GM18507 (cell line): ENCODE measurements at regions not wholly inside any gene's neighbourhood (a gene's known extent, or its start where the extent isn't known, plus 50 kb on each side); places are given as distances from the start of the nearest gene placed in this dataset.
"Not testable (repeated sequence)": the region's sequence is repeated elsewhere in the genome, so short reads cannot be mapped to it uniquely, and the experiment has no call there.

ENCODE experiments used
- DNase-seq: peaks from one replicate; pipeline ENCODE4 v3.0.0; 2011; ENCODE audit warnings: low read depth; ENCODE audit not compliant: insufficient read length; ENCODE audit errors: extremely low spot score
- FAIRE-seq: peaks from 2 replicates; lab custom pipeline; 2011; peaks lifted over from hg19 to GRCh38; lab: Jason Lieb, UNC

DNA sequence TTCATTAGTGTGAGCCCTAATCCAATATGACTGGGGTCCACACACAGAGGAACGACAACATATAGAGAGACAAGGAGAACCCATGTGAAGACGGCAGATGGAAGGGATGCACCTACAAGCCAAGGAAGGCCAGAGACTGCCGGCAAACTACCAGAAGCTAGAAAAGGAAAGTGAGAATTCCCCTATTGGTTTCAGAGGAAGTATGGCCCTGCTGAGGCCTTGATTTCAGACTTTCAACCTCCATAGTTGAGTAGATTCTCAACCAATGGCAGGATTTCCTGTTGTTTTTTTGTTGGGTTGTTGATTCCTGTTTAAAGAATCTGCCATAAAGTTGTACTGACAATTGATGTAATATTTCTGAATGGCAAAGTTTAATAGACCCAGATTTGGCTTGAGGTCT is 241.5 kb downstream of the SATB2 start:
- peak; percentile 44 for FAIRE-seq
- no peak for DNase-seq

DNA sequence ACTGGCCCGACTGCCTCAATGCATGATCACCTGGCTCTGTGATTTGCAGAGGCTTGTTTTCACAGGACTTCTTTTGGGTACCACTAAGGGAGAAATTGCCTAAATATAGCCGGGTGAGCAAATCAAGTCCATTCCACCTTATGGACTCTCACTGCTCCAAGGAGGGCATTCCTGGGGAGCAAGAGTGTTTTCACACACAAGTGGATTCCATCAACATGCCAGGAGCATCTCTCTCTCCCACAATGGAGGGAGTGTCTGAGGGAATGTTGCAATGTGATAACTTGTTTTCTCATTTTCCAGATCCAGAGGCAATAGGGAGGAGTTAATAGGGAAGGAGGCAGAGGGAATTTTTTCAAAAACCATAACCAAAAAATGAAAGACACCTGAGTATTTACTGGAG is 250.7 kb downstream of the SATB2 start:
- FAIRE-seq = no peak
- no peak for DNase-seq

- no peak for DNase-seq
- FAIRE-seq = no peak
Observed at GRCh38 chr2:199206536-199206935, 251.2 kb downstream of the SATB2 start.

DNA sequence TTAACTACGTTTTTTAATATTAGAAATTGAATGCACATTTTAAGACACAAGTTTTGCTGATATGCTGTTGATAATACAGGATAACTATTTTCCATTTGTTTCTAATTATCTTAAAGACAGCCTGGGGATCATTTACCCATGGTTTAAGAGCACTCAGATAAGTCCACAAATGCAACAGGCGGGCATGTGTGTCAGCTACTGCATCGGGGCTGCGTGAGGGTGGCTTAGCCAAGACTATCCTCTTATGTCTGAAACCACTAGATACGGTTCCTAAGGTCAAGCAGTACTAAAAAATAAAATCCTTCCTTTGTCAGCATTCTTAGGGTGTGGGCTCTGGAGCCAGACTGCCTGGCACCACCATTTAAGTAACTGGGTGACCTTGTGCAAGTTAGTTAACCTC is 254.8 kb downstream of the SATB2 start:
- no peak for DNase-seq

GRCh38 chr2:199201539-199201938 is 256.2 kb downstream of the SATB2 start:
- FAIRE-seq (no peak), DNase-seq (no peak)

More for the DNA sequence above, 254.8 kb downstream of the SATB2 start:
- FAIRE-seq = no peak

DNA sequence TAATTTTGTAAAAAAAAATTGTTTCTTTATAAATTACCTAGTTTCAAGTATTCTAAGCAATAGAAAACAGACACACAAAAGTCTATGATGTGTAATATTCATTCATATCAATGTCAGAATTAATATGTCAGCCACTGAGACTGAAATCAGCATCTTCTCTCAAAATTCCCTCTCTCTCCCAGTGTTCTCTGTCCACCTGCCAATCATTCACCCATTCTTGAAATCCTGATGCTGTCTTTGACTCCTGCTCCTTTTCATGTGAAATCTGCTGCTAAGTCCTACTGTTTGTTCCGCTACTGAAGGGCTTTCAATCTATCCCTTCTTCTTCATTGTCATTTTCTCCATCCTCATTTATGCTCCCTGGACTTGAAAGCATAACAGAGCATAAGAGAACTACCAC is 257.9 kb downstream of the SATB2 start:
- FAIRE-seq (no peak), DNase-seq (no peak)

- DNase-seq = no peak
- no peak for FAIRE-seq
Observed at GRCh38 chr2:199197448-199197847, 260.3 kb downstream of the SATB2 start.

DNA sequence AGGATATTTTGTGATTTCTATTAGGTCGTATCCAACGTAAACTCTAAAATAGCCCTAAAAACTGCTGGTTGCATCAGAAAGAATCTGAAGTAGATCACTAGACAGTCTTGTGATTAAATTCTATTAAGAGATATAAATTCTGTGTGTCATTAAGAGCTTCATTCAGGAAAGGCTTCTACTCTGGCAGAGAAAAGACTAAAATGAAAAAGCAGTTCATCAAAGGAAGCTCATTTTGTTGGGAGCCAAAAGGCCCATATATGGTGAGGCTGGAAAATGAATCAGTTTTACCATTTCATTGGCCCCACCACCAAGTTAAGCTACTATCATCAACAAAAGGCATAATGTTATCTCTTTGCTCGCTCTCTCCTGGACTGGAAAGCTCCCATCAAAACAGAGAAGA is 261.1 kb downstream of the SATB2 start:
- DNase-seq (no peak), FAIRE-seq (no peak)

- DNase-seq (no peak), FAIRE-seq (no peak)
Observed at GRCh38 chr2:199195927-199196502, 261.7 kb downstream of the SATB2 start.

DNA sequence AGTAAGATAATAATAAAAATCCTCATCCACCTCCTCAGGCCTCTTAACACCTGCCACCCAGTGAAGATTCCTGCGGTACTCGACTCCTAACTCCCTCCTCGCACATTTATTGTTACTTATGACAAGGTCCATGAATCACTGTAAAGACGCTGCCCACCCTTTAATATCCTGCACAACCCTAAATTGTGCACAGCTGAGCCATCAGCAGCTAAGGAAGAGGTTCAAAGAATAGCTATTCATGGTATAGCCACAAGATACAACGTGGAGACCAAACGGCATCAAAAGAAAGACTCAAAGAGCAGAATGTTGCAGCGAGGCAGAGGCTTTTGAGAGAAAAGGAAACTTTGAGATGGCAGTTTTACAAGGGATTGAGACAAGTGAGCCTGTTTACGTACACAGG is 266.3 kb downstream of the SATB2 start:
- FAIRE-seq (no peak), DNase-seq (no peak)

- FAIRE-seq (no peak), DNase-seq (no peak)
Observed at GRCh38 chr2:199189229-199189628, 268.5 kb downstream of the SATB2 start.

- no peak for FAIRE-seq
- no peak for DNase-seq
Observed at GRCh38 chr2:199186301-199186751, 271.4 kb downstream of the SATB2 start.

DNA sequence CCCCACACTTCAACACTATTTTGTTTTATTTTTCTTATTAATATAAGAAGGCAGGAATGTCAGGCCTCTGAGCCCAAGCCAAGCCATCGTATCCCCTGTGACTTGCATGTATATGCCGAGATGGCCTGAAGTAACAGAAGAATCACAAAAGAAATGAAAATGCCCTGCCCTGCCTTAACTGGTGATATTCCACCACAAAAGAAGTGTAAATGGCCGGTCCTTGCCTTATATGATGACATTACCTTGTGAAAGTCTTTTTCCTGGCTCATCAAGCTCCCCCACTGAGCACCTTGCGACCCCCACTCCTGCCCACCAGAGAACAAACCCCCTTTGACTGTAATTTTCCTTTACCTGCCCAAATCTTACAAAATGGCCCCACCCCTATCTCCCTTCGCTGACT is 272.6 kb downstream of the SATB2 start:
- DNase-seq, FAIRE-seq: not testable (repeated sequence)

GRCh38 chr2:199163613-199164458 is 293.9 kb downstream of the SATB2 start:
- no peak for DNase-seq
- no peak for FAIRE-seq

DNA sequence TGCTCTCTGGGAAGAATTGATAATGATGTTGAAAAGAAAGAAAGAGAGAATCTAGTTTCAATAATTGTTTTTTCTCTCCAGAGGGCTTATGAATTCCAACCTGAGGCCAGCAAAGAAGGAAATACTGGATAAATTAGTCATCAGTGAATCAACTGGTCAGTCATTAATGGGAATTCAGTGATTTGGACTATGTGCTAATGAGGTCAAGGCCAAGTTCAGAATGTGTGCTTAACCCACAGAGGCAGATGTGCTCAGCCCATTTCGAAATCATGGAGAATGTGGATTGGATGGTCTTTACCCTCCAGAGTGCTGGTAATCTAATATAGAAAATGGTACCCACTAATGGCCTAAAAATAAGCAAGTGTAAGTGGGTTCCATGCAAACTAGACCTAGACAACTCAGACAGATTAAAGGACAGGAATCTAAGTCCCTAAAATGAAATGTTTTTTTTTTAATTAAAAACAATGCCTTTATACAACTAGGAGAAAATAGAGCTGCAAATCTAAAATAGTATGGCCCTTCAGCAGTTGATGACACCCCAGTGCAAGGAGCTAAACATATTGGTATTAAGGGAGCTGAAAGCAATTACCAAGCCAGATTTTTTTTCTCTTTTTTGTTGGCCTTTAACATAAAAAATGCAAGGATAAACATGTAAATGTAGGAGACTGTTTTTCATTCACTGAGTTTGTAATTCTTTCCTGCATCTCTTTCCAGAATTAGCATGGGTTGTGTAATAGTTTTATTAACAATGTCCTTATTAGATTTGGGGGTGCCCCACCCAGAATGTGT is 296.9 kb downstream of the SATB2 start:
- FAIRE-seq (no peak), DNase-seq (no peak)

GRCh38 chr2:199160081-199160480 is 297.7 kb downstream of the SATB2 start:
- DNase-seq (no peak), FAIRE-seq (no peak)

GRCh38 chr2:199148076-199148845 is 309.5 kb downstream of the SATB2 start:
- FAIRE-seq (no peak), DNase-seq (no peak)

DNA sequence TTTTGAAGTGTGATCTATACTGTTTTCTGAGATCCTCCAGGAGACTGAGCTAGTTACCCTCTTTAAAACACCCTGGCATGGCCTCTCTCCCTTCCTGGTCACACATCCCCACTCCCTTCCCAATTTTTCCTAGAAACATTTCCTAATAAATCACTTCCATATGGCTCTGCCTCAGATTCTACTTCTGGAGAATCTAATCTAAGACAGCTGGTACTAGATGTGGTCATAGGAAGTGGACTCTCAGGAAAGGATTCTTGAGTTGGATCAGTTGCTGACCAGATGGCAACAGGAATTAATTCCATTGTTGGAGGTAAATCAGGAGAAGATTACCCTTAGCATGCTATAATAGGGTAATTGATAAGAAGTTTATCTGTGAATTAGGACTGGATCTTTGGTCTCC is 310.5 kb downstream of the SATB2 start:
- FAIRE-seq = no peak
- no peak for DNase-seq

GRCh38 chr2:199144546-199144945 is 313.2 kb downstream of the SATB2 start:
- FAIRE-seq = no peak

GRCh38 chr2:199144036-199144435 is 313.7 kb downstream of the SATB2 start:
- no peak for DNase-seq
- FAIRE-seq = no peak

More at GRCh38 chr2:199144546-199144945, 313.2 kb downstream of the SATB2 start:
- no peak for DNase-seq
